Glomerular endothelial cell (primary cell): ENCODE measurements at regions not wholly inside any gene's neighbourhood (a gene's known extent, or its start where the extent isn't known, plus 50 kb on each side); places are given as distances from the start of the nearest gene placed in this dataset.

Experiments used
- DNase-seq: peaks from one replicate; pipeline ENCODE4 v3.0.0-alpha.2; 2011; ENCODE audit warnings: low read depth, low spot score; ENCODE audit errors: extremely low read depth

DNA sequence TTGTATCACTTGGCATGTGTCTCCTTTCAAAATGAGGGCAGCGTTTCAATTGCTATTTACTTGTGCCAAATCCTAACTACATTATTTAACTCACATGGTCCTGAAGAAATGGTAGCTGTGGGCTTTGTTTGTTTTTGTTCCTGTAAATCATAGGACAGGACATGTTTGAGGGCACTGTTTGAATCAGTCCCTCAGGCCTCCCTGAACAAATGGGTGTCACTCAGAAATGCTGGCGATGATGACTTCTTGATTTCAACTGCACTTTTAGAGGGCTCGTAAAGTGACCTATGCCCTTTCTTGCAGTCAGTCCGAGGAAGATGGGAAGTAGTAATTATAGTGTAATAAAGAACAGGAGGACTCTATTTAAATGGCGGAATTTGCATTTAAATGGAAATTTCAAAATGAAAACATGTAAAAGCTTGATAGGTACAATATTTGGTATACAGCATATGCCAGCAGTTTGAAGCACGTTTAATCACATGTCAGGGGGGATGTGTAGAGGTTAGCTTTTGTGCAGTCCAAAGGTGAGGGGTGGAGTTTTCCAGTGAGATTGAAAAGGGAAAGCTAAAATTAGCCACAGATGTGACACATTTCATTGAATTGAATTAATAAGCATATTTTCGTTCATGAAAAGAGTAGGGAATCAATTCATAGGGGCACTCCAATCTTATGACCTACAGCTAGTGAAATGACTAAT lies 1958.7 kb upstream of the IGFBP7 start:
- DNase-seq = no peak

DNA sequence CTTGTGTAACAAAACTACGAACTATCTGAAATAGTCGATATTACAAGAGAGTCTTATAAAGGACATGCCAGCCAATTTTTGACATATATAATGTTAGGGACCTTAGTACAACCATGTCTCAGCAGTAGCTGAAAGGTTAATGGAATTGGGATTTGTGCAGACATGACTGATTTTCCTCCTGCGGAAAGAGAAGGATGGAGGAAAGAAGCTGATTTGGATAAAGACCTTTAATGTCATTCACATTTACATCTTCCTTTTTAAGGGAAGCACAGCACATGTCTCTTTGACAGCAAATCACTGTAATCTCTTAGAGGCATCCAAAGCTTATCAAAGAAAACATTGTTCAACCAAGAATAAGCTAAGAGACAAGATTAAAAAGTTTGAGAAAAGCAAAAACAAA lies 1976.2 kb upstream of the IGFBP7 start:
- no peak for DNase-seq

DNA sequence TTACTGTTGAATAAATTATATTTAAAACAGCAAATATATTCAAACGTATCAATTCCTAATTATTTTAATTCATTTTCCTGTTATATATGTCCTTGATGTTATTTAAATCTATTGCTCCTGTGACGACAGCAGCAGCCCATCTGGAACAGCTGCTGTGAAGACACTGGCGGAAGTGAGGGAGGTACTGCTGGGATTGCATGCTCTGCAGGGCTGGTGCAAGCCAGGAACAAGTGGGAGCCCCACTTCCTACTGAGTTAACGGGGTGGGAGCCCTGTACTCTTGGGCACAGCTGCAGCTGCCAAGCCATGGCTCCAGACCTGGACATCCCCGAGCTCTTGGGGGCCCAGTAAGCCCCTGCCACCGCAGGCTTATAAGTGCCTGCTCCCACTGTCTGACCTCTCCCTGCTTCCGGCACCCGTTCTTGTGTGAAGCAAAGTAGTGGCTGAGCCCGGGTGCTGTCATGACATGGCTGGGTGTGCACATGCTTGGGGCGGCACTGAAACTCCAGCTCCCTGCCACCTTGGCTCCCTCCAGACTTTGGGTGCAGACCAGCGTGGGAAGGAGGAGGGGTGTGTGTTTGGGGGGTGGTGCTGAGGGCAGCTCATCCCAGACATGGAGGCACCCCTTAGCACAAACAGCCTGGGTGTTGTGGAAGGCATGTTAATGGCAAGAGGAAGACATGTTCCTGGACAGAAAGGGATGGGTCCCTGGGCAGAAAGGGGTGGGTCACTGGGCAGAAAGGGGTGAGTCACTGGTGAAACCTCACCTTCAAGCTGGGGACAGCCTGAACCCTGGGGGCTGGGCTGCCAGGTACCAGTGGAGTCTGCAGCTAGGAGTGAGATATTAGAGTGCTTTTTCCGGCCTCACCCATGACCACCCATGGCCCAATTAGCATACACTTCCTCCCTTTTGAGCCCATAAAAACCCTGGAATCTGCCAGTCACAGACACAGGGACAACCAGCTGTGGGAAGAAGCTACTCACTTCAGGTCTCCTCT lies 1981.3 kb upstream of the IGFBP7 start:
- no peak for DNase-seq

DNA sequence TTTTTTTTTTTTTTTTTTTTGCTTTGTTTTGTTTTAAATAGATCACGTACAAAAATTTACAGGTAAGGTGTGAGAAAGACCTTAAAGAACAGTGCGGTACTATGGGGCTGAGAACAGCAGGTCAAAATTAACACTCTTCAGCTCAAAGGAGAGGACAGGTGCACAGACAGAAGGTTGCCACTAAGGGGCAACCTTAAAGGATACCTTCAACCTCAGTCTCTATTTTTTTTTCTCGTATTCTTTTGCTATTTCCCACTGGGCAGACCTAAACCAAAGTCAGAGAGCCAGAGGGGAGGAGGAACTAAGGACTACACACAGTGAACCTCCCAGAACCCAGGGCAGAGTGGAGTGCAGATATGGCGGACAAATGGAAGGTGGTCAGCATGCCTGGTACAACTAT lies 1984.3 kb upstream of the IGFBP7 start:
- no peak for DNase-seq

DNA sequence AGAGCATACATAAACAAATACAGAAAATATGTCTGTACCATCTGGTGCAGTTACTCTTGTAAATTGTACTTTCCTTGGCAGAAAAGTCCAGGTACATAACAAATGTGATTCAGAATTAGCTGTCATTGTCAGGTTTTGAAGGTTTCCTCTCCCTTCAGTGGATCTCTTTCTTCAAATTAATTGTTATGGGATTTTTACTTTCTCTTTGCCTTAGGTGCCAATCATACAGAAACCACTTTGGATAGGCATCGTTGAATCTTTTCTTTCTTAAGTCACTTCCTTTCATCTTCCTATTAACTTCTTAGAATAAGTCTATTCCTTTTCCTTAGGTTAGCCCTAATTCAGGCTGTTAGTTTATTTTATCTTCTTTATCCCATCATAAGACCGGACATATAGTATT lies 1992.1 kb upstream of the IGFBP7 start:
- DNase-seq = no peak

DNA sequence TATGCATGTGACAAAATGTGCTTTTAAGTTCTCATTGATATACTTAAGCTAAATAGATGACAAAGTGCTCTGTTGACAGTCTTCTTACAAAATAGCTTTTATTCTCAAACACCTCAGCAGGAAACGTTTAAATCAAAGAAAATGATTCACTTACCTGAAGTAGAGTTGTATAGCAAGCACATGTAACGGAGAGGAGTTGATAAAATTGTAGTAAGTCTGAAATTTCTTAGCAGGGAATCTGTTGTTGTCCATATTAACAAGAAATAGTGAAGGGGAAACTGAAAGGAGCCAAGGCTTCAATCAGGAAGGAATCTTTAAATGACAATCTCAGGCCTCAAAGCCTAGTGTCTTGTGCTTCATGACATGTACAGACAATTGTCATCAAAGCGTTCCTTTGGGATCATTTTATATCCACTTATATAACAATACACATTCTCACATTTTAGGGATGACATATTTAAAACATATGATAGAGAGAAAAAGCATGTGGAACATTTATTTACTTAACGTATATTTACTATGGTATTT lies 2010.2 kb upstream of the IGFBP7 start:
- no peak for DNase-seq

DNA sequence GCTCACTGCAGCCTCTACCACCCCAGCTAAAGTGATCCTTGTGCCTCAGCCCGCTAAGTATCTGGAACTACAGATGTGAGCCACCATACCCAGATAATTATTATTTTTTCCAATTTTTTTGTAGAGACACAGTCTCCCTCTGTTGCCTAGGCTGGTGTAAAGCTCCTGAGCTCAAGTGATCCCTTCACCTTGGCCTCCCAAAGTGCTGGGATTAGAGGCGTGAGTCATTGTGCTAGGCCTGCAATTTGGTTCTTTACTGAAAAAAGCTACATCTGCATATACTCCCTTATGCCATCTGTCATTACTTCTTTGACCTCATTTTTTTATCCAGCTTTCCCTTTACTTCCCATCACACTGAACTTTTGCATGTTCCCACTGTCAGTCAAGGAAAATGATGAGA lies 2012.4 kb upstream of the IGFBP7 start:
- no peak for DNase-seq

DNA sequence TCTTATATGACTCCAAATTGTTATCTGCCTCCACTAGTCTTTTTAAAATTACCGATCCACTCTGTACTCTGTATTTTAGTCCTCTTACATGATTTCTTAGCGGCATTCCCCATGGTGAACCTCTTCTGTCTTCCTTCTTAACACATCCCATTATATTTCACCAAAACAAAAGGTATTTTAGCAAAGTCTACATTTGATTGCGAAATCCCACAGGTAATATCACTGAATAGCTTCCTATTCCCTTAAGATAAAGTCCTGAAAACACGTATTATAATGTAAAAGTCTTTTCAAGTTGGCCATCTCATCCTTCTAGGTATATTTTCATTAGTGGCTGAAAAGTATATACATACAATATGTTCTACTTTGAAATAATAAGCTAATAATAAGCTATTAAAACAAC lies 2016.0 kb upstream of the IGFBP7 start:
- DNase-seq = no peak

DNA sequence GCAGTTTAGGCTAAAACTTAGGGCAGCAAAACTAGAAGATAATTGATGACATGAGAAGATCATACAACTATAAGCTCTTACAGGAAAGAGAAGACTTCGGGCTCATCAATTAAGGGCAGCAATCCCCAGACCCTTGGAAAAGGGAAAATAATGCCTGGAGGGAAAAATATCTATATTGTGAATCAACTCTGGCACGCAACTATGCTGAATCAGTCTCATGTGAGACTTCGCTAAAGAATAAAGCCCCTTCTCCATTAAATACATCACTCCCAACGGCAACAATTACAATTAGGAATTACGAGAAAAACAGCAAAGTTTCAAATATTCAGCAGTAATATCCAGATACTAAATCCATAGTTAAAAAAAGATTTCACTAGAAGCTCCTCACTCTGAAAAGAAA lies 2016.8 kb upstream of the IGFBP7 start:
- no peak for DNase-seq

DNA sequence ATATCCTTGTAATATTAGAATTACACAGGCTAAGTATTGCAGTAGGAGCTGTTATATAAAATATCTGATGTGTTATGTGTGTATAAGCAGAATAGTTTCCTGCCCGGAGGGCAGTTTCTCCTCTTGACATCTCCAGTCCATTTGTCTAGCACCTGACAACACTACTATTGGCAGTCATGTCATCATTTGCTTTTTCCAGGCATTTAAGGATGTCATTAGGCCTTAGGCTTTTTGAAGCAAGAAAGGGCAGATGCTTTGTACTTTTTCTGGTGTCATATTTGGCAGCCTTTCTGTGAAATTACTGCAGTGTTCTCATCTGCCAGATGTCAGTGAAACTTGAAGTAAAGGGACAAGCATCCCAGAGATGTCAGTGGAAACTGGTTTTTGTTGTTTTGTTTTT lies 2017.6 kb upstream of the IGFBP7 start:
- no peak for DNase-seq

DNA sequence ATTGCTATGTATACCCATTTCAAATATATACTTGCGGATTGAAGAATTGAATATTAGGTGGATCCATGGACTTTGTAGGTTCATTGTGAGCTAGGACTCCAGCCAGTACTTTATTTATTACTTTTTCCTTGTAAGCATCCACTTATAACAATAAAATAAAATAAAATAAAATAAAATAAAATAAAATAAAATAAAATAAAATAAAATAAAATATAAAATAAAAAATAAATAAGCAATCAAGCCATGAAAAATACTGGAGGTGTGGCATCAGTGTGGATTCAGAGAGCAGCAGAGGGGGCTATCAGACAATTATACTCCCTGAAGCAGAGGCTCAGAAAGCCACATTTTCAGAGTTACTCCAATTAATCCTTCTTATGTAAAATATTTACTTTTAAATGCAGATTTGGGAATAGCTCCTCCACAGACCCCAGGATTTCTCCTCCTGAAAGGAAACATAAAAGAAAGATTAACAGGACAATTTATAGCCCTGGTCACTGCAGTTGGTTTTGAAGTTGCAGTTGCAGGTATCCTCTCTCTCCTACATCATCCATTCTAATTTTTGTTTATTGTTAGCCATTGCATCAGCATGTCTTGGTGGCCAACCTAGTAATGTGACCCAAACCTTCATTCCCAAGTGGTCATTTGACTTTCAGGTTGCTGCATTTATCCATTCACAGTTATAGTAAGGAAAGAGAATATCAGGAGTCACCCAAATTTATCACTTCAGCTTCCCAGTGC lies 2025.2 kb upstream of the IGFBP7 start:
- DNase-seq = no peak

DNA sequence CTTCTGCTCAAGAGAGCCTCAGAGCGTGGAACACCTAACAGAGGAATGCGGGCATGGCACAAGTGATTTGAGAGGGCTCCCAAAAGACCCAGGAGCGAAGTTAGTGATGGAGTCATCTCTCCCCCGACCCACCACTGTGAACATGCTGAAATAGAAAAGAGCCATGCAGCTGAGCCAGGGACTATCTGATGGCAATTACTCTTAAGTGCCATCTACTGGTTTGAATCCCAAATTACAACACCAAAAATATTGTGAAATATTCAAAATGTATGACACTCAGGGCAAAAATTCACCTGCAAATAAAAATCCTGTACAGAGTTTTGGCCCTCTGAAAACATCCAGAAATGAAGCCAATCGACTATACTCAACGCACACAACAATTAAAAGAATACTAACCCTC lies 2038.9 kb upstream of the ADGRL3 start:
- no peak for DNase-seq

DNA sequence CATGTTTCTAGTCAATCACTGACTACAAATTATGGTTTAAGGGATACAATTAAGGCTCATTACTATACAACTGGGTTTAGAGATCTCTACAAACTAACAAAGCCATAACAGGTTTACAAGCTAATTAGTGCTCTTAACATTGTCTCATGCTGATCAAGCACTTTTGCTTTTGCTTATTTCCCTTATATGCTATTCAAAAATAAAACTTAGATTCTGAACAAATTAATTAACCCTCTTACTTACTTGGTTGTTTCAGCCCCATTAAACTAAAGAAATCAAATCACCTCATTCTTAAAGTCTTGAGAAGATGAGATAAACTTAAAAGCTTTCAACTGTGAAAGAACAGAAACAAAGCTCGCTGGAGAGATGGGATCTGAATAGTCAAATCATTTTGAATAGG lies 2024.5 kb upstream of the ADGRL3 start:
- no peak for DNase-seq

DNA sequence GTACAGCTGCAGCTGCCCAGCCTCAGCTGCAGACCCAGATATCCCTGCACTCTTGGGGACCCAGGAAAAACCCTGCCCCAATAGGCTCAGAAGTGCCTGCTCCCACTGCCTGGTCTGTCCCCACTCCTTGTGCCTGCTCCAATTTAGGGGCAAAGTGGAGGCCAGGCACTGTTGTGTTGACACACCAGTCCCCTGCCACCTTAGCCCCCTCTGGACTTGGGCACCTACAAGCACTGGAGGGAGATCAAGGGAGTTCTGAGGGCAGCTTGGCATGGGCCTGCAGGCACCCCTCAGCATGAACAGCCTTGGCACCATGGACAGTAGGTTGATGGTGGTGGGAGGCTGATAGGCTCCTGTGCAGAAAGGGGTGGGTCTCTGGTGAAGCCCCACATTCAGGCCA lies 2020.8 kb upstream of the ADGRL3 start:
- DNase-seq = no peak

DNA sequence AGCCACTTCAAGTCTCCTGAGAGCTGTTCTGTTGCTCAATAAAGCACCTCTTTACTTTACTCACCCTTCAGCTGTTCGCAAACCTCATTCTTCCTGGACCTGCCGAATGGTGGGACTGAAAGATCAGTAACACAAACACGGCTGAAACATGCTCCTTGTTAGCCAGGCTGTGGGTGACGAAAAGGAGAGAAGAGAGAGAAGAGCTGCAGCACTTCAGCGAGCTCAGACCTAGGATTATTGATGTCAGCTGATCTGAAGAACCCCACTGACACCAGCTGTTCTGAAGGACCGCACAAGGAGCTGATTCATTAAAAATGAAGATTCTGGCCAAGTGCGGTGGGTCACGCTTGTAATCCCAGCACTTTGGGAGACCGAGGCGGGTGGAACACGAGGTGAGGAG lies 2020.0 kb upstream of the ADGRL3 start:
- no peak for DNase-seq

DNA sequence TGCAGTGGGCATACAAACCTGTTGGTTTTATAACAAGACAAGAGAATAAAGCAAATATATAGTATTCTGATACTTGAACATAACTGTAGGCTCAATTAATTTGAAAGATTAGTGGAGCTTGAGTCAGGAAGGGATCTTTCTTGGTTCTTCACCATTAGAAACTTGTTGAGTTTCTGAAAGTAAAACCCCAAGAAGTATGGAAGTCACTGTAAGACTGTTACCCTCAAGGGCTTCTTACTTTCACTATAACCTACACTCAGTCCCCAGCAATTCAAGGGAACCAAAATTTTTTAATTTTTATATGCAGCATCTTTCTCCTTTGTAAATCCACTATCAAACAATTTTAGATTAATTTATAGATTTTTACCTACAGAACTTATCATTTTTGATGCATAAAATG lies 2019.2 kb upstream of the ADGRL3 start:
- DNase-seq = no peak

DNA sequence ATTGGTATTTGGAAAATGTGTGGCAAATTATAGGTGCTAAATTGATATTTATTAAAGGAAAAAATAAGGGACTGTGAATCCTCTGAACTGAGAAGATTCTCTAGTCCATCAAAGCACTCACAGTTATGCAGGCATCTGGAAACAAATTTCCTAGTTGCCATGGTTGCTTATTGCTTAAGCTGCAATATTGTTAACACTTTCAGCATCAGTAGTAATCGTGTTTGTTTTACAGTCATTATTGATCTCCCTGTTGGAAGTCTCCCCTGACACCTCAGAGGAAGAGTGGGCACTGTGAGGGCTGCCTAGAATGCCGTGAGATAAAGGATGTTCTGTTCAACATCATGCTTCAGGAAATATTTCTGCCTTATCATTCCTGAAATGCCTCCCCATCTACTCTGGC lies 2004.3 kb upstream of the ADGRL3 start:
- DNase-seq = no peak

DNA sequence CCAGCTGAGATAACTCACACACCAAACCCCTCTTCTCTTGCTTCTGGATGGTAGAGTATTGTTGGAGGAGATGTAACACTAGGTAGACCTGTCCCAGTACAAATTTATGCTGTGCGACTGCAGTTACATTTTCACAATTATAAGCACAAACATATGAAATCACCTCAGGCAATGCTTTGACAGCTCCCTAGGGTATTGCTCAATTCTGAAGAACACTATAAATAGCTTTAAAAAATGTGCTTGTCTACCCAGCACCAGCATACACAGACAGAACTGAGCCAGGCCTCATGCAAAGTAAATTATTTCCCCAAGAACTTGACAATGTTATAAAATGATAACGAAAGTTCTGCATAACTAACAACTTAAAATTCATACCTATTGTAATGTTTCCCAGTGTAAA lies 1999.1 kb upstream of the ADGRL3 start:
- DNase-seq = no peak

DNA sequence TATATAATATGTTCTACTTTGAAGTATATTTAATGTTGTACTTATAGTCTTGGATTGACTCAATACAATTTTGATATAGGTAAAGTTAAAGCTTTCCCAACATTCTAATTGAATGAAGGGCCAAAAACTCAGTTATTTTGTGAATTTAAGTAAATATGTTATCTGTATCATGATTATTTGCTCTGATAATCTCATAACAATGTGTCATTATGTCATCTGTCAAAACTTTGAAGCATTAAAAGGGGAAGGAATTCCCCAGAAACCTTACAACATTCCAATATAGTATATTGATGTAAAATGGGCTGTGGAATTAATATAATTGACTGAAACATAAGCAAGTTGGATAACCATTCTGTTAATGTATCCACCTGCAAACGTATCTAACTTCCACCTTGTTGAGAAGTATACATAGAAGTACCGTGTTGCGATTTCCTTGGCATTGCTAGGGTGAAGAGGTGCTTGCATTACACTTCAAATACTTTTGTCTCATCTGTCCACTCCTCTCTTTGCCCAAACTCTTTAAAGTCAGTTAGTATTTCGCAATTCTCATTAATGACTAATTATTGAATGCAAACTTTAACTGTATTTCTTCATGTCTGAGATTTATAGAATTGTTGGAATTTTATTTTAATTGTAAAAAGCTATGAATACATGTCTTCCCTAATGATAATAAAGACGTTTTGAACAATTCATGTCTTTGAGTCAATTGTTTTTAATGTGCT lies 1982.1 kb upstream of the ADGRL3 start:
- no peak for DNase-seq

DNA sequence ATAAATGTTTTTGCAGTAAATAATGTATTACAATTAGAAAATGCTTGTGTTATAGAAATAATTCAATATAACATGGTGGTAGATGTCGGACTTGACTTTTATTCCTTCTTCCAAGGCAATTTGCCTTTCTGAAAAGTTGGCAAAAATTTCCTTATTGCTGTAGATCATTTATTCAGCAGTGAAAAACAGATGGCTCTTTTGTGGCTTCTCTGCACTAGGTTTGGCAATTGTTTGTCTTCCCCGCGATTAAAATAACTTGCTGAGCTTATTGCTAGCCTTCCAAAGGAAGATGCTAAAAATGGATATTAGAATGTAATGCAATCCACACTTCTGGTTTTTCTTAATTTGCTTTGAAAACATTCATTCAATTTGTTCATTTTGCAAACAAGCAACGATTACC lies 1977.9 kb upstream of the ADGRL3 start:
- no peak for DNase-seq
